ENCODE measurements at regions not wholly inside any gene's neighbourhood (a gene's known extent, or its start where the extent isn't known, plus 50 kb on each side); places are given as distances from the start of the nearest gene placed in this dataset.

GRCh38 chr16:85319984-85320440 lies 207.7 kb upstream of the CIBAR2 start:
- TF ChIP-seq, protein P1, sequence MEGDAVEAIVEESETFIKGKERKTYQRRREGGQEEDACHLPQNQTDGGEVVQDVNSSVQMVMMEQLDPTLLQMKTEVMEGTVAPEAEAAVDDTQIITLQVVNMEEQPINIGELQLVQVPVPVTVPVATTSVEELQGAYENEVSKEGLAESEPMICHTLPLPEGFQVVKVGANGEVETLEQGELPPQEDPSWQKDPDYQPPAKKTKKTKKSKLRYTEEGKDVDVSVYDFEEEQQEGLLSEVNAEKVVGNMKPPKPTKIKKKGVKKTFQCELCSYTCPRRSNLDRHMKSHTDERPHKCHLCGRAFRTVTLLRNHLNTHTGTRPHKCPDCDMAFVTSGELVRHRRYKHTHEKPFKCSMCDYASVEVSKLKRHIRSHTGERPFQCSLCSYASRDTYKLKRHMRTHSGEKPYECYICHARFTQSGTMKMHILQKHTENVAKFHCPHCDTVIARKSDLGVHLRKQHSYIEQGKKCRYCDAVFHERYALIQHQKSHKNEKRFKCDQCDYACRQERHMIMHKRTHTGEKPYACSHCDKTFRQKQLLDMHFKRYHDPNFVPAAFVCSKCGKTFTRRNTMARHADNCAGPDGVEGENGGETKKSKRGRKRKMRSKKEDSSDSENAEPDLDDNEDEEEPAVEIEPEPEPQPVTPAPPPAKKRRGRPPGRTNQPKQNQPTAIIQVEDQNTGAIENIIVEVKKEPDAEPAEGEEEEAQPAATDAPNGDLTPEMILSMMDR (IDR thresholded peaks at IDR 0.05), result no peak
- TF ChIP-seq POLR2A (IDR thresholded peaks at IDR 0.05), result no peak
